ENCODE measurements at regions not wholly inside any gene's neighbourhood (a gene's known extent, or its start where the extent isn't known, plus 50 kb on each side); places are given as distances from the start of the nearest gene placed in this dataset.
"Not testable (repeated sequence)": the region's sequence is repeated elsewhere in the genome, so short reads cannot be mapped to it uniquely, and the experiment has no call there.

DNA sequence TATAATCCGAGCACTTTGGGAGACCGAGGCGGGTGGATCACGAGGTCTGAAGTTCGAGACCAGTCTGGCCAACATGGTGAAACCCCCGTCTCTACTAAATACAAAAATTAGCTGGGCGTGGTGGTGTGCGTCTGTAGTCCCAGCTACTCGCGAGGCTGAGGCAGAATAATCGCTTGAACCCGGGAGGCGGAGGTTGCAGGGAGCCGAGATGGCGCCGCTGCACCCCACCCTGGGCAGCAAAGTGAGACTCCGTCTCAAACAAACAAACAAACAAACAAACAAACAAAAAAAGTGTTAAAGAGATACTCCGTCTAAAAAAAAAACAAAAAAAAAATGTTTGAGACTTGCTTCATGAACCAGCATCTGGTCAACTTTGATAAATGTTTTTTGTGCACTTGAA, 753.8 kb downstream of the PCDH17 start:
- not testable (repeated sequence) for DNase-seq

- no peak for DNase-seq
Observed at GRCh38 chr13:58397596-58398387, 766.2 kb downstream of the PCDH17 start.

- no peak for DNase-seq
Observed at GRCh38 chr13:58399263-58399662, 767.7 kb downstream of the PCDH17 start.

DNA sequence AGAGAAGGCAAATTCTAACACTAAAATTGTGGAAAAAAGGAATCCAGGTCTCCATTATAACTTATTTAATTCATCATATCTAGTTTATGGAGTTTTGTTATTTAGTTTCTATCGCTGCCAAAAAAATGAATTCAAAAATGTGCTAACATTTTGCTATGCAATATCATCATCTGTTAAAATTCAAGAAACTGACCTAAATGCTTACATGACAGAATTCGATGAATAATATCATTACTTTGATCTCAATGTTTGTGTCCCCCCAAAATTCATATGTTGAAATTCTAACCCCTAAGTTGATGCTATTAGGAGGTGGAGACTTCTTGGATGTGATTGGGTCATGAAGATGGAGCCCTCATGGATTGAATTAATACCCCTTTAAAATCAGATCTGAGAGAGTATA, 775.0 kb downstream of the PCDH17 start:
- DNase-seq: no peak

- DNase-seq: no peak
Observed at GRCh38 chr13:58429917-58430316, 798.4 kb downstream of the PCDH17 start.

DNA sequence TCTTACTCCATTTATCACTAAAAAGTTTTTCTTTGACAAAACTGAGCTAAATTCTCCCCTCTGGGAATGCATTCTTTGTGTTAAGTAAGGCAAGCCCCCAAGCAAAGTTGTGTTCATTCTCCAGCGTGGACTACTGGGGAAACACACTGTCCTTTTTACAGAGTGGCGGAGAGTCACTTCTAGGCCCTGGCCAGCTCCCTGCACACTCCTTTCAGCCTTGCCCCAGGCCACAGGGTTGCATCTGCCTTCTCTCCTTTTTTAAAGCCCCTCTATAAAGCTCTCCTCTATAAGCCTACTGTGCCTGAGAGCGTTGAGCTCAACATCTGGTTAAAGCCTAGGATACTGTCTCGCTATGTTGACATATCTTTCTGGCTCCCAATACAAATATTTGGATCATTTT, 803.4 kb downstream of the PCDH17 start:
- no peak for DNase-seq

DNA sequence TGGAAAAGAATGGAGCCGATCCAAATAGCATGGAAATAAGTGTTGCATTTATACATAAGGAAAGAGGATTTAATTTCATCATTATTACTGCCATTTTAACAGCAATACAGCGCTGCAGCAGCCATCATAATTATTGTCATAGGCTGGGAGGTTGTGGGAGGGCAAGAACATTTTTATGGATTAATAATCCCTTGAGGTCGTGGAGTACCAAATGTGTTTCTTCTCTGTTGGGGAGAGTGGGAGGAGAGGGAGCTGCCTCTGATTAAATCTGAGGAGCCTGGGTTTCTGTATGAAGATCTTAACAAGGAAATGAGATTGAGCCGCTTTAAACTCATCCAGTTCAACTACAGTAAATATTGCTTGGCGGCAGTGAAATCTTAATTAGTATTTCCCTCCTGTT, 805.9 kb downstream of the PCDH17 start:
- no peak for DNase-seq

- DNase-seq: no peak
Observed at GRCh38 chr13:58446979-58447378, 815.4 kb downstream of the PCDH17 start.

- no peak for DNase-seq
Observed at GRCh38 chr13:58452123-58452623, 820.6 kb downstream of the PCDH17 start.

- no peak for DNase-seq
Observed at GRCh38 chr13:58455094-58455493, 823.5 kb downstream of the PCDH17 start.

DNA sequence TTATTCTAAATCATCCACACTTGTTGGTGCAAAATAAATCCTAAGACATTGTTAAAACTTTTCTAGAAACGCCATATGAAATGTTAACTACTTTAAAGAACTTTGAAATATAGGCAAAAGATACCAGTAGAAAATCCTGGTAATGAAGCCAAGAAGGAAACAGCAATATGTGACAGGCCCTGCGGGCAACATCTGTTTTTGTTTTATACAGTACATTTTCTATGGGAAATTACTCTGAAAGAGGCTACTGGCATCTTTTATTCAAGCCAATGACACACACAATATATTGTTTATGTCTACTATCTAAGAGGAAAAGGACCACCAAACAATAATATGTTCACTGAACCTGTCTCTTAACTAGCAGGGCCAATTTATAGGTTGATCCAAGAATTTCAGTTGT, 829.7 kb downstream of the PCDH17 start:
- no peak for DNase-seq

GRCh38 chr13:58463841-58464240, 832.3 kb downstream of the PCDH17 start:
- no peak for DNase-seq

DNA sequence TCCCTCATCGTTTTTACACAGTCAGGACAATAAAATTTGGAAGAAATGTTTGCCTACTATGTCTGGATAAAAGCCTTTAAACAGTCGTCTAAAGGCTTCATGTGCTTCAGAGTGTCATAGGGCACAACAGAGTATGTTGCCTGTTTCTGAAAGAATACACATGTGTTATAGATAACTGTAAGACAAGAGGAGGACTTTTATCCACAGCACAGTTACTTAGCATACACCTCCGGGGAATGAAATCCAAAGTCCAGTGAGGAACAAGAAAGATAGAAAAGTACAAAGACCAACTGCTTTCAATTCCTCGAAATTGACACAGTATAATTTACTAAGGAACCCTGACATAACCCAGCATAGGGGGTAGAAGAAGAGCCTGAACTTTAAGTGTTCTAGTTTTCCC, 835.6 kb downstream of the PCDH17 start:
- no peak for DNase-seq

DNA sequence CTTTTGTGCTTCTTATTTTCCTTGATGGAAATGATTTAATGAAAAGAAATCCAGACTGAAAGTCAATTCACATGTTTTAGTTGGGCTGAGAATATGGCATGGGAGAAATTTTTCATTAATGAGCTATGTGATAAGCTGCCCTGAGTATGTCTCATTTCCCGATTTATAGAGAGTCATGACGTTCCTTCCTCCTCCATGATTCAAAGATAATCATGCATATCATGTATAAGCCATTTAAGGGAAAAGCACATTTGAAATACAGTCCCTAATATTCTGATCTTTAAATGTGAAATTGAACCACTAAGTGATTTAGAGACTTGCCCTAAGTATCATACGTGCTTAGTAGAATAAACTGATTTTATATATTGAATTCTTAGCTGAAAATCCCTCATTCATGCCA, 840.9 kb downstream of the PCDH17 start:
- DNase-seq: no peak

DNA sequence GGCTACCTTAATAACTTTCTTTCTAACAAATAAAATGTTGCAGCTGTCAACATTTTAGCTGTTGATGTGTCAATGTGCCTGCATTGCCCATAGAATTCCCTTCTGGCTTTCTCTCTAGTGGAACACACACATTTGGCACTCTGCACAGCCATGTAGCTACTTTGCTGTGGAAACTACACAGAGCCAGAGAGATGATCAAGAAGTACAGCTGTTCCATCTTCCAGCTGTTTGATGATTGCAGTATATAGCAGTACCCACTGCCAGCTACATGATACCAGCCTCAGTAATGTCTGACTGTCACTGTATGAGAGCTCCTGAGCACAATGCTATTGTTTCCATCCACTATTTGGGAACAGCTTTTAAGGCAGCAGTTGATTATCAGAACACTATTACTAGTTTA, 843.0 kb downstream of the PCDH17 start:
- no peak for DNase-seq

- peak; percentile 17 for DNase-seq
Observed at GRCh38 chr13:58476206-58476918, 844.8 kb downstream of the PCDH17 start.

DNA sequence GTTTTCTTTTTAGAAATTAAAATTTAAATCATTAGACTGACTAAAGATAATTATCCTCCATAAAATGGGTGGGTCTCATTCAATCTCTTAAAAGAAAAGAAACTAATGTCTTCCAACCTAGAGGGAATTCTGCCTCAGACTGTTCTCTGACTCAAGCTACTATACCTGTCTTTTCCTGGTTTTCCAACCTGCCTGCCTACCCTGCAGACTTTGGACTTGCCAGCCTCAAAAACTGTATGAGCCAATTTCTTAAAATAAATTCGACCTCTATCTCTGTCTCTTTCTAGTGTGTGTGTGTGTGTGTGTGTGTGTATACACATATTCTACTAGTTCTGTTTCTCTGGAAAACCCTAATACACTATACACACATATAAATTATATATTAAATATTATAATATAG, 847.3 kb downstream of the PCDH17 start:
- no peak for DNase-seq

GRCh38 chr13:58480061-58480460, 848.5 kb downstream of the PCDH17 start:
- no peak for DNase-seq

- no peak for DNase-seq
Observed at GRCh38 chr13:58488251-58488650, 856.7 kb downstream of the PCDH17 start.

- DNase-seq: no peak
Observed at GRCh38 chr13:58495668-58496067, 864.1 kb downstream of the PCDH17 start.

- DNase-seq: no peak
Observed at GRCh38 chr13:58500938-58501337, 869.4 kb downstream of the PCDH17 start.

DNA sequence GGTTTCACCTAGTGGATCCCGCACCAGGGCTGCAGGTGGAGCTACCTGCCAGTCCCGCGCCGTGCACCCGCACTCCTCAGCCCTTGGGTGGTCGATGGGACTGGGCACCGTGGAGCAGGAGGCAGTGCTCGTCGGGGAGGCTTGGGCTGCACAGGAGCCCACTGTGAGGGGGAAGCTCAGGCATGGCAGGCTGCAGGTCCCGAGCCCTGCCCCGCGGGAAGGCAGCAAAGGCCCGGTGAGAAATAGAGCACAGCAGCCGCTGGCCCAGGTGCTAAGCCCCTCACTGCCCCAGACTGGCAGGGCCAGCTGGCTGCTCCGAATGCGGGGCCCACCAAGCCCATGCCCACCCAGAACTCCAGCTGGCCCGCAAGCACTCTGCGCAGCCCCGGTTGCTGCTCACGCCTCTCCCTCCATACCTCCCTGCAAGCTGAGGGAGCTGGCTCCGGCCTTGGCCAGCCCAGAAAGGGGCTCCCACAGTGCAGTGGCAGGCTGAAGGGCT, 872.7 kb downstream of the PCDH17 start:
- DNase-seq: not testable (repeated sequence)

- not testable (repeated sequence) for DNase-seq
Observed at GRCh38 chr13:58505262-58505920, 873.8 kb downstream of the PCDH17 start.

- no peak for DNase-seq
Observed at GRCh38 chr13:58528351-58528750, 896.8 kb downstream of the PCDH17 start.
